SK-N-SH (cell line): ENCODE measurements at regions not wholly inside any gene's neighbourhood (a gene's known extent, or its start where the extent isn't known, plus 50 kb on each side); places are given as distances from the start of the nearest gene placed in this dataset.

Experiments used
- CTCF ChIA-PET: fragments of 300-600, 350-600 bp; formaldehyde crosslinking; extraction: SDS; loops from one replicate; lab custom pipeline; 2021; lab: Yijun Ruan, JAX
- POLR2A ChIA-PET: fragments of 350-600 bp; sonication (Branson Sonifier 250); formaldehyde crosslinking; extraction: SDS; loops from one replicate; lab custom pipeline; 2020; ENCODE audit warnings: antibody characterized with exemption, inconsistent platforms; lab: Yijun Ruan, JAX
- DNase-seq: peaks from one replicate; pipeline ENCODE4 v3.0.0; 2012
- H2AFZ ChIP-seq: fragments of 200-600 bp; sonication (generic); 2 replicates; pipeline ENCODE4 v1.8.1; 2016; ENCODE audit warnings: antibody characterized with exemption, mild to moderate bottlenecking, low read depth
- H3F3A ChIP-seq: fragments of 200-600 bp; sonication (generic); replicated peaks from 2 replicates; pipeline ENCODE3; 2016; ENCODE audit warnings: antibody characterized with exemption, mild to moderate bottlenecking; ENCODE audit not compliant: insufficient read depth
- H3K27ac ChIP-seq, 2 experiments: fragments of 200-500 bp in 1 of 2; fragments of 200-600 bp in 1 of 2; sonication (Bioruptor generic) in 1 of 2; sonication (generic), shearing (Covaris generic) in 1 of 2; 2 replicates each; pipeline versions ENCODE4 v1.5.1 to v1.6.1; 2014 to 2016; ENCODE audit warnings: low read depth in 2 of 2, inconsistent platforms in 1 of 2, low read length in 1 of 2, mild to moderate bottlenecking in 1 of 2, mixed read lengths in 1 of 2
- H3K27me3 ChIP-seq: fragments of 200-600 bp; sonication (generic), shearing (Covaris generic); 2 replicates; pipeline ENCODE4 v1.6.1; 2016; ENCODE audit warnings: mixed run types; ENCODE audit not compliant: insufficient read depth
- H3K36me3 ChIP-seq, 2 experiments: fragments of 200-500 bp in 1 of 2; fragments of 200-600 bp in 1 of 2; sonication (Bioruptor generic) in 1 of 2; sonication (generic) in 1 of 2; replicated peaks in 1 of 2; 2 replicates each; pipeline versions ENCODE3 to v1.5.1; 2014 to 2016; ENCODE audit warnings: low read length in 1 of 2, mild to moderate bottlenecking in 1 of 2; ENCODE audit not compliant: insufficient read depth in 2 of 2, control insufficient read depth in 1 of 2
- H3K4me1 ChIP-seq, 2 experiments: fragments of 200-500 bp in 1 of 2; fragments of 200-600 bp in 1 of 2; sonication (Bioruptor generic) in 1 of 2; sonication (generic), shearing (Covaris generic) in 1 of 2; 2 replicates each; pipeline versions ENCODE4 v1.5.1 to v1.6.1; 2014 to 2016; ENCODE audit warnings: low read depth in 1 of 2, low read length in 1 of 2, mixed run types in 1 of 2; ENCODE audit not compliant: insufficient read depth in 2 of 2, control insufficient read depth in 1 of 2
- H3K4me2 ChIP-seq: fragments of 200-600 bp; sonication (generic), shearing (Covaris generic); 2 replicates; pipeline ENCODE4 v1.6.1; 2017; ENCODE audit warnings: mixed run types
- H3K4me3 ChIP-seq, 2 experiments: fragments of 200-500 bp in 1 of 2; fragments of 200-600 bp in 1 of 2; sonication (Bioruptor generic) in 1 of 2; sonication (generic), shearing (Covaris generic) in 1 of 2; 2 replicates each; pipeline versions ENCODE4 v1.5.1 to v1.8.1; 2014 to 2016; ENCODE audit warnings: low read depth in 2 of 2, inconsistent platforms in 1 of 2, low read length in 1 of 2, mild to moderate bottlenecking in 1 of 2, mixed read lengths in 1 of 2, moderate library complexity in 1 of 2
- H3K79me2 ChIP-seq: fragments of 200-600 bp; sonication (generic); 2 replicates; pipeline ENCODE4 v1.8.1; 2017; ENCODE audit warnings: mild to moderate bottlenecking; ENCODE audit not compliant: insufficient read depth
- H3K9ac ChIP-seq: fragments of 200-600 bp; sonication (generic); 2 replicates; pipeline ENCODE4 v1.6.1; 2017; ENCODE audit warnings: mixed run types
- H3K9me2 ChIP-seq: fragments of 200-600 bp; sonication (generic); 2 replicates; pipeline ENCODE4 v1.6.1; 2017; ENCODE audit warnings: mixed run types
- H3K9me3 ChIP-seq: fragments of 200-600 bp; sonication (generic); 2 replicates; pipeline ENCODE4 v1.6.1; 2017; ENCODE audit warnings: mixed run types, mild to moderate bottlenecking, moderate library complexity
- H4K20me1 ChIP-seq: fragments of 200-600 bp; sonication (generic); 2 replicates; pipeline ENCODE4 v1.6.1; 2017; ENCODE audit warnings: mild to moderate bottlenecking, mixed run types; ENCODE audit not compliant: insufficient read depth
- FOSL2 ChIP-seq: IDR thresholded peaks from 2 replicates; pipeline ENCODE4 v1.4.0; 2012; ENCODE audit warnings: low read depth, mild to moderate bottlenecking, moderate library complexity, borderline replicate concordance
- FOXJ3 ChIP-seq: sonication (generic); formaldehyde crosslinking; IDR thresholded peaks from 2 replicates; pipeline ENCODE4 v1.5.1; 2020; ENCODE audit warnings: mild to moderate bottlenecking, missing genetic modification reagents
- GABPA ChIP-seq: IDR thresholded peaks from 2 replicates; pipeline ENCODE4 v1.4.0; 2012; ENCODE audit warnings: low read depth, mild to moderate bottlenecking
- MXI1 ChIP-seq: IDR thresholded peaks from 2 replicates; pipeline ENCODE4 v1.6.1; 2012; ENCODE audit warnings: mild to moderate bottlenecking, low read depth, low read length, improper control_type of control experiment
- NFIC ChIP-seq: IDR thresholded peaks from 2 replicates; pipeline ENCODE4 v1.4.0; 2012; ENCODE audit warnings: borderline replicate concordance
- NRF1 ChIP-seq: IDR thresholded peaks from 2 replicates; pipeline ENCODE4 v1.6.1; 2012; ENCODE audit warnings: low read depth, mild to moderate bottlenecking, low read length
- POLR2AphosphoS5 ChIP-seq: IDR thresholded peaks from 2 replicates; pipeline ENCODE4 v1.6.1; 2012; ENCODE audit warnings: low read depth, low read length
- SIN3A ChIP-seq: IDR thresholded peaks from 2 replicates; pipeline ENCODE4 v1.6.1; 2012; ENCODE audit warnings: low read depth, mild to moderate bottlenecking, low read length, moderate library complexity, borderline replicate concordance
- SMC3 ChIP-seq: IDR thresholded peaks from 2 replicates; pipeline ENCODE4 v1.6.1; 2012; ENCODE audit warnings: low read depth, low read length, improper control_type of control experiment
- TAF1 ChIP-seq: IDR thresholded peaks from 2 replicates; pipeline ENCODE4 v1.6.1; 2012; ENCODE audit warnings: low read depth, mild to moderate bottlenecking, low read length, moderate library complexity, borderline replicate concordance
- TCF12 ChIP-seq: IDR thresholded peaks from 2 replicates; pipeline ENCODE4 v1.4.0; 2012
- WGBS: methylation state at CpG from one replicate; pipeline ENCODE4 v1.1.6; 2017; ENCODE audit warnings: low lambda C conversion rate; 5-methylcytosine and 5-hydroxymethylcytosine counted together
- TF ChIP-seq, protein P1 (sequence below): IDR thresholded peaks from 2 replicates; pipeline ENCODE4 v1.4.0; 2012; ENCODE audit warnings: low read depth
- TF ChIP-seq, protein P2 (sequence below): fragments of 150-350 bp; IDR thresholded peaks from 2 replicates; pipeline ENCODE4 v1.6.1; 2016; ENCODE audit warnings: mild to moderate bottlenecking, low read depth, low read length
- TF ChIP-seq, protein P3 (sequence below): IDR thresholded peaks from 2 replicates; pipeline ENCODE4 v1.4.0; 2012; ENCODE audit warnings: low read depth, borderline replicate concordance
- TF ChIP-seq, protein P4 (sequence below): fragments of 200-600 bp; sonication (generic); IDR thresholded peaks from 2 replicates; pipeline ENCODE4 v1.6.1; 2017; ENCODE audit warnings: antibody characterized with exemption, mild to moderate bottlenecking, moderate library complexity

DNA sequence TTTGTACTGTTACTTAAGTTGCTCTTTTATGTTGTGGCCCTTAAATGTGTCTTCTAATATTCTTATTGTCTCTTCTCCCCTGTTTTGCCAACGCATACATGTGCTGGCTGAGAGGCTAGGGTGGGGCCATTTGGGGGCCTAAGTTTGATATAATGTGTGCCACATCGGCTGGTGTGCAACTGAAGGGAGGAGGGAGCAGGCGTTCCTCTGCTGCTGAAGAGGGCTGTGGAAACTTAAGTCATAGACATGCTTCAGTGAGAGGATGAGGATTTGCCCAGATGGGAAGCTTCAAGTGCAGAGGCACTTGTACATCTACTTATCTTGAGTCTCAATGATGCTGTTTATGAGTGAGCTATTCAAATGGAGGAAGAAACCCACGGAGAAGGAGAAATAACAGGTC, 630.6 kb downstream of the LMO4 start (continued):
- TF ChIP-seq SMC3, result no peak
- no peak for TF ChIP-seq SIN3A

DNA sequence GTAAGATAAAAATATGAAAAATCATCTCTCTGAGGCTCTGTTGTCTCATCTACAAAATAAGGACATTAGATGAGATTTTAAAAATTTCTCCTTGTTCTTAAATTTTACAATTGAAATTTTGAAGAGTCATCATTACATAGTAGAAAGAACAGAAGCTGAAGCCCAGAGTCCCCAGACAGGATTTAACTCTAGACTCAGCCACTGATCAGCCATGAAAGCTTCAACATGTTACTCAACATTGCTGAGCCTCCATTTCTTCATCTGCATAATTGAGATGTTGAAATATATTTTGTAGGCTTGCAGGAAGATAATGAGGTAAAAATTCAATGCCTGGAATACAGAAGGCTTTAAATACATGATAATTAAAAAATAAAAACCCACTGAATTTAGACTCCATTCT, 633.3 kb downstream of the LMO4 start:
- H3K9me2 ChIP-seq, result no peaks in the 10 kb centered on the region
- H3K79me2 ChIP-seq, result no peaks in the 10 kb centered on the region
- H2AFZ ChIP-seq, result no peak overlapping the region
- DNase-seq, result no peak
- no peaks in the 10 kb centered on the region for H4K20me1 ChIP-seq
- ChIA-PET POLR2A (no interaction called here), CTCF (no interaction called here)
- no peaks in the 10 kb centered on the region for H3K27me3 ChIP-seq
- H3K4me1 ChIP-seq, result no peaks in the 10 kb centered on the region
- H3K9ac ChIP-seq, result no peak overlapping the region
- no peaks in the 10 kb centered on the region for H3K36me3 ChIP-seq
- H3F3A ChIP-seq, result no peaks in the 10 kb centered on the region
- TF ChIP-seq, protein P1, sequence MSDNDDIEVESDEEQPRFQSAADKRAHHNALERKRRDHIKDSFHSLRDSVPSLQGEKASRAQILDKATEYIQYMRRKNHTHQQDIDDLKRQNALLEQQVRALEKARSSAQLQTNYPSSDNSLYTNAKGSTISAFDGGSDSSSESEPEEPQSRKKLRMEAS, result no peak
- no peak for TF ChIP-seq FOXJ3
- no peak for TF ChIP-seq TCF12
- TF ChIP-seq, protein P2, sequence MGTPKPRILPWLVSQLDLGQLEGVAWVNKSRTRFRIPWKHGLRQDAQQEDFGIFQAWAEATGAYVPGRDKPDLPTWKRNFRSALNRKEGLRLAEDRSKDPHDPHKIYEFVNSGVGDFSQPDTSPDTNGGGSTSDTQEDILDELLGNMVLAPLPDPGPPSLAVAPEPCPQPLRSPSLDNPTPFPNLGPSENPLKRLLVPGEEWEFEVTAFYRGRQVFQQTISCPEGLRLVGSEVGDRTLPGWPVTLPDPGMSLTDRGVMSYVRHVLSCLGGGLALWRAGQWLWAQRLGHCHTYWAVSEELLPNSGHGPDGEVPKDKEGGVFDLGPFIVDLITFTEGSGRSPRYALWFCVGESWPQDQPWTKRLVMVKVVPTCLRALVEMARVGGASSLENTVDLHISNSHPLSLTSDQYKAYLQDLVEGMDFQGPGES, result no peak
- no peak for TF ChIP-seq MXI1
- TF ChIP-seq NFIC, result no peak
- TF ChIP-seq POLR2AphosphoS5, result no peak
- TF ChIP-seq NRF1, result no peak
- TF ChIP-seq, protein P3, sequence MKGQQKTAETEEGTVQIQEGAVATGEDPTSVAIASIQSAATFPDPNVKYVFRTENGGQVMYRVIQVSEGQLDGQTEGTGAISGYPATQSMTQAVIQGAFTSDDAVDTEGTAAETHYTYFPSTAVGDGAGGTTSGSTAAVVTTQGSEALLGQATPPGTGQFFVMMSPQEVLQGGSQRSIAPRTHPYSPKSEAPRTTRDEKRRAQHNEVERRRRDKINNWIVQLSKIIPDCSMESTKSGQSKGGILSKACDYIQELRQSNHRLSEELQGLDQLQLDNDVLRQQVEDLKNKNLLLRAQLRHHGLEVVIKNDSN, result no peak
- TF ChIP-seq SMC3, result no peak
- no peak for TF ChIP-seq FOSL2
- no peak overlapping the region for H3K4me2 ChIP-seq
- no peak overlapping the region for H3K4me3 ChIP-seq
- H3K27ac ChIP-seq, result no peak overlapping the region
- H3K9me3 ChIP-seq, result no peaks in the 10 kb centered on the region

DNA sequence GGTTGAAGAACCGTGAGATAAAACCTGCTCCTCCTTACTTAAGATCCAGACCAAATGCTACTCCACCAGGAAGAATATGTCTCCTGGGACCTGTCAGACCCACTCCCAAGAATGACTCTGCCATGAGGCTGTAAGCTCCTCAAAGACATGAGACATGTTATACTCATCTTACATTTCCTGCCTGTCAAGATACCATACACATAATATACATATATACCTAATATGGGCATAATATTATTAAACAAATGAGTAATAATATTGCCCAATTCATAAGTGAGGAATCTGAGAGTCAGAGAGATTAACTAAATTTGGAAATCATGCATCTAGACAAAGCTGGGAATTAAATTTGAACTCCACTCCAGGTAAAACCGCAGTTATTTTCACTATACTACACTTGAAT, 634.9 kb downstream of the LMO4 start:
- Histone ChIP-seq H3K79me2 (no peaks in the 10 kb centered on the region), H3K4me3 (no peak overlapping the region), H3K9me3 (no peaks in the 10 kb centered on the region), H3F3A (peaks cover 15% of the 10 kb centered on the region), H4K20me1 (no peaks in the 10 kb centered on the region), H3K9ac (no peak overlapping the region), H2AFZ (no peak overlapping the region; the same call in 1 of the 2 replicates), H3K4me1 (peaks cover 0 to 5% of the 10 kb centered on the region in 2 experiments; a peak in 1 of 4 replicates), H3K9me2 (no peaks in the 10 kb centered on the region), H3K36me3 (no peaks in the 10 kb centered on the region), H3K27ac (no peak overlapping the region), H3K27me3 (no peaks in the 10 kb centered on the region), H3K4me2 (no peak overlapping the region)
- CTCF ChIA-PET, result interaction anchor here (2.0 kb wide), 1 partner anchor 10 kb away, joined by 11 read pairs; no protein-coding TSS in a partner anchor
- DNase-seq, result no peak
- TF ChIP-seq, protein P4, sequence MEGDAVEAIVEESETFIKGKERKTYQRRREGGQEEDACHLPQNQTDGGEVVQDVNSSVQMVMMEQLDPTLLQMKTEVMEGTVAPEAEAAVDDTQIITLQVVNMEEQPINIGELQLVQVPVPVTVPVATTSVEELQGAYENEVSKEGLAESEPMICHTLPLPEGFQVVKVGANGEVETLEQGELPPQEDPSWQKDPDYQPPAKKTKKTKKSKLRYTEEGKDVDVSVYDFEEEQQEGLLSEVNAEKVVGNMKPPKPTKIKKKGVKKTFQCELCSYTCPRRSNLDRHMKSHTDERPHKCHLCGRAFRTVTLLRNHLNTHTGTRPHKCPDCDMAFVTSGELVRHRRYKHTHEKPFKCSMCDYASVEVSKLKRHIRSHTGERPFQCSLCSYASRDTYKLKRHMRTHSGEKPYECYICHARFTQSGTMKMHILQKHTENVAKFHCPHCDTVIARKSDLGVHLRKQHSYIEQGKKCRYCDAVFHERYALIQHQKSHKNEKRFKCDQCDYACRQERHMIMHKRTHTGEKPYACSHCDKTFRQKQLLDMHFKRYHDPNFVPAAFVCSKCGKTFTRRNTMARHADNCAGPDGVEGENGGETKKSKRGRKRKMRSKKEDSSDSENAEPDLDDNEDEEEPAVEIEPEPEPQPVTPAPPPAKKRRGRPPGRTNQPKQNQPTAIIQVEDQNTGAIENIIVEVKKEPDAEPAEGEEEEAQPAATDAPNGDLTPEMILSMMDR, result no peak
- no peak for TF ChIP-seq GABPA
- no peak for TF ChIP-seq TAF1
- WGBS, result 38% methylated on average over 2 of the region's 2 CpGs
- POLR2A ChIA-PET, result no interaction called here
